ENCODE measurements at regions not wholly inside any gene's neighbourhood (a gene's known extent, or its start where the extent isn't known, plus 50 kb on each side); places are given as distances from the start of the nearest gene placed in this dataset.
A peak's percentile ranks its signal among the peaks of the same experiment; 100 is the strongest.
"Not testable (repeated sequence)": the region's sequence is repeated elsewhere in the genome, so short reads cannot be mapped to it uniquely, and the experiment has no call there.

- DNase-seq (ENCODE audit: low read depth in 2 of 3, low spot score in 2 of 3): peak in 1 of 3 donors; percentile 23
These were observed 357.8 kb downstream of the TMEM167A start for GRCh38 chr5:82719368-82719767.

DNA sequence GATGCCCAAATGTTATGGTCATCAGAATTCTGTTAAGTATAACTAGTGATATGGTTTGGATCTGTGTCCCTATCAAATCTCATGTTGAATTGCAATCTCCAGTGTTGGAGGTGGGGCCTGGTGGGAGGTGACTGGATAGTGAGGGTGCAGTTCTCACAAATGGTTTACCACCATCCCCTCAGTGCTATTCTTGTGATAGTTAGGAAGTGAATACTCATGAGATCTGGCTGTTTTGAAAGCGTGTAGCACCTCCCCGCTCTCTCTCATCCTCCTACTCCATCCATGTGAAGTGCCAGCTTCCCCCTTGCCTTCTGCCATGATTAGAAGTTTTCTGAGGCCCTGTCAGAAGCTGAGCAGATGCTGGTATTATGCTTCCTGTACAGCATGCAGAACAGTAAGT lies 359.5 kb downstream of the TMEM167A start:
- no peak for DNase-seq (ENCODE audit: low read depth in 2 of 3, low spot score in 2 of 3)

DNA sequence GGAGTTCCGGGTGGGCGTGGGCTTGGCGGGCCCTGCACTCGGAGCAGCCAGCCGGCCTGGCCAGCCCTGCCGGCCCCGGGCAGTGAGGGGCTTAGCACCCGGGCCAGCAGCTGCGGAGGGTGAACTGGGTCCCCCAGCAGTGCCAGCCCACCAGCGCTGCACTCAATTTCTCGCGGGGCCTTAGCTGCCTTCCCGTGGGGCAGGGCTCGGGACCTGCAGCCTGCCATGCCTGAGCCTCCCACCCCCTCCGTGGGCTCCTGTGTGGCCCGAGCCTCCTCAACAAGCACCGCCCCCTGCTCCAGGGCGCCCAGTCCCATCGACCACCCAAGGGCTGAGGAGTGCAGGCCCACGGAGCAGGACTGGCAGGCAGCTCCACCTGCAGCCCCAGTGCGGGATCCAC lies 362.5 kb downstream of the TMEM167A start:
- not testable (repeated sequence) for DNase-seq (ENCODE audit: low read depth in 2 of 3, low spot score in 2 of 3)

DNA sequence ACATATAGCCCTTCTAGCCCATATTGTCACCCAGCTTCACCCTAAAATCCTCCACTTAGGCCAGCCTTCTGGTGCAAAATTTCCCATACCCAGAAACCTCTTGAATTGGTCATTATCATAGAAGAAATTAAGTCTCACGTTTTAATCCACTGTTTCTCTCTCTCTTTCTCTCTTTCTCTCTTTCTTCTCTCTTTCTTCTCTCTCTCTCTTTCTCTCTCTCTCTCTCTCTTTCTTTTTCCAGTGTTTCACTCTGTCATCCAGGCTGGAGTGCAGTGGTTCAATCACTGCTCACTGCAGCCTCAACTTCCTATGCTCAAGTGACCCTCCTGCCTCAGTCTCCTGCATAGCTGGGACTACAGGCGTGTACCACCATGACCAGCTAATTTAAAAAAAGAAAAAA lies 363.4 kb downstream of the TMEM167A start:
- no peak for DNase-seq (ENCODE audit: low read depth in 2 of 3, low spot score in 2 of 3)

- no peak for DNase-seq (ENCODE audit: low read depth in 2 of 3, low spot score in 2 of 3)
These were observed 369.5 kb downstream of the TMEM167A start for GRCh38 chr5:82707741-82708140.

DNA sequence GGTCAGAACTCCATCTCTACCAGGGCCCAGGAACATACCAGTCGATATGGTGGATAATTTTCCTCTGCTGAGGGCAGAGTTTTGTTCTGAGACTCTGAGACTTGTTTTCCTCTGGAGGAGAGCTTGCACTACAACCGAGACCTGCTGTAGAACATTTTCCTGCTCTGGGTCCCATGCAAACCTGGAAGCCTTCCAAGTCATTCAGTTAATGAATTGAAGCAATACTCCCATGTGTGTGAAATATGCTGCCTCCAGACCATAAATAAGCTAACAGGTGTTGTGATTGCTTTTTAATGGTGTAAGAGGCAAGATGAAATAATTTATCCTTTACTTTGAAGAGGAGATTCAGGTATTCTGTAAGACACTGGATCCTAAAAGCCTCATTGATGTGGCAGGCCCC lies 372.8 kb downstream of the TMEM167A start:
- DNase-seq (ENCODE audit: low read depth in 2 of 3, low spot score in 2 of 3): no peak

GRCh38 chr5:82702046-82702445 lies 375.1 kb downstream of the TMEM167A start:
- DNase-seq (ENCODE audit: low read depth in 2 of 3, low spot score in 2 of 3): no peak

DNA sequence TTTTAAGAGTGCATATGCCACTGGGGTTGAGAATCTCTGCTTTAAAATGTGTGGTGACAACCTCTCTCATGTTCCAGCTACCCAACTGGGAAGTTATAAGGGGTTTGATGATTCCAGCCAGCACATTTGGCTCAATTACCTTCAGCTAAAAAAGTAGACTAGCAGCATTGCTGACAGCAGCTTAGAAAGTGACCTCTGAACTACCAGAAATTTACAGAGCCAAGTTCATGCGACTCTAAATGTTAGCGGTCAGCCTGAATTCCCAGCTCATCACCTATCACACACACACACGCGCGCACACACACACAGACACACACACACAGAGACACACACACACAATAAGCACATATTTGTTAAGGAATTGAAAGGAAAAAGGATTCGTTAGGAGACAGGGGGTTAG lies 377.5 kb downstream of the TMEM167A start:
- no peak for DNase-seq (ENCODE audit: low read depth in 2 of 3, low spot score in 2 of 3)

GRCh38 chr5:82698026-82698425 lies 379.2 kb downstream of the TMEM167A start:
- no peak for DNase-seq (ENCODE audit: low read depth in 2 of 3, low spot score in 2 of 3)

GRCh38 chr5:82694711-82695285 lies 382.4 kb downstream of the TMEM167A start:
- no peak for DNase-seq (ENCODE audit: low read depth in 2 of 3, low spot score in 2 of 3)

GRCh38 chr5:82692826-82693225 lies 384.4 kb downstream of the TMEM167A start:
- no peak for DNase-seq (ENCODE audit: low read depth in 2 of 3, low spot score in 2 of 3)

DNA sequence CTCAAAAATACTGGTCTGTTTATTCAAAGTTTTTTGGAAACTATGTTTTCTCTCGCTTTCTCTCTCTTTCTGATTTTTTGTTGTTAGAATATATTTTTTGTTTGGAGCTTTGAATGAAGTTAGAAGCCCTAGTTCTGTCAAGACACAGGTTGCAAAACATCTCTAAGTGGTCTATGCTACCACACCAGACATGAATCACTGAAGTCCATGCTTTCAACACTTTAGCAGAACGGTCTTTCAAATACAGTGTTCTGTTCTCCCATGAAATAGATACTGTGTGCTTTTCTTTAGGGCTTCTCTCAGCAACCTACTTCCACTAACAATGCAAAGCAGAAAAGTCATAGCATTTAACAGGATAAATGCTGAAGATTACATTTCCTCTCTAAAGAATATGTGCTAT lies 392.5 kb downstream of the TMEM167A start:
- DNase-seq (ENCODE audit: low read depth in 2 of 3, low spot score in 2 of 3): no peak

DNA sequence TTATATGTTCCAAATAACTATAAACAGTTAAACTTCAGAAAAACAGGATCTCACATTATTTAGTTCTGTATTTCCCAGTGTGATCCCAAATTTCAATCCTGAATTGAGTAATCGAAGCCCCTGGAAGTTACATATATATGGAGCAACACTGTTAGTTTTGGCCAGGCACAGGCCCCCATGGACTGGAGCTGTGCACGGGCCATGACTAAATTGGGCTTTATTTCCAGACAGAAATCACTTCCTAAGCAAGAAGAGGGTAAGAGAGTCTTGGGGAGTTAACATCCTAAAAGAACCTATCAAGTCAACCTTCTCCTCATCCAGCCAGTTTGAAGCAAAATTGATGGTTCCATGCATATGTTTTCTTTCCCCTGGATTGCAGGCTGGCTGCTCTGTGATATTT lies 393.0 kb downstream of the TMEM167A start:
- no peak for DNase-seq (ENCODE audit: low read depth in 2 of 3, low spot score in 2 of 3)

GRCh38 chr5:82679660-82680059 lies 397.5 kb downstream of the TMEM167A start:
- DNase-seq (ENCODE audit: low read depth in 2 of 3, low spot score in 2 of 3): no peak

DNA sequence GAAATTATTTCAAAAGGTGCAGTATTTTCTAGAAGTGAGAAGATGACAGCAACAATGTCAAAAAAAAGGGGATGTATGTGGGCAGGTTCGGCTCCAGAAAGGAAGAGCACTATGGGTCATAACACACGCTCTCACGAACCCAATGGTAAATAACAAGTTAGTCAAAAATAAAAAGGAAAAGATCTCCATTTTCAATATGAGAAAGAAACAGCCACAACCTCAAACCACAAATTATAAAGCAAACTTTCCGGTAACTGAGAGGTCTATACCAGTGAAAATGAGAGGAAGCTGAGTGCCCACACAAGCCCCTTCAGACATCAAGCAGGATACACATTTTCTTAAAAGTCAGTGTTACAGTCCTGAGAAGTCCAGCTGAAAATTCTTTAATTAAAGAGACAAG lies 398.5 kb upstream of the RPS23 start:
- DNase-seq (ENCODE audit: low read depth in 2 of 3, low spot score in 2 of 3): peak in 2 of 3 donors; percentile 63 to 91

DNA sequence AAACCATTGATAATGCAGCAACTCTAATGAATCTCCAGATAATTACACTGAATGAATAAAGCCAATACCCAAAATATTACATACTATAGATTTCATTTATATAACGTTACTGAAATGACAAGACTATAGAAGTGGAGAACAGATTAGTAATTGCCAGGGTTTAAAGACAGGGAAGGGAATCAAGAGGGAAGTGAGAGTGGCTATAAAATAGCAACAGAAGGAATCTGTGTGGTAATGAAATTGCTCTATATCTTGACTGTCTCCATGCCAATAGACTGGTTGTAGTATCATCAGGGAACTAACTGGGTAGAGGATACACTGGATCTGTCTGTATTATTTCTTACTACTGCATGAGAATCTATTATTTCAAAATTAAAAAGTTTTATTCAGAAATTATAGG lies 396.5 kb upstream of the RPS23 start:
- no peak for DNase-seq (ENCODE audit: low read depth in 2 of 3, low spot score in 2 of 3)

DNA sequence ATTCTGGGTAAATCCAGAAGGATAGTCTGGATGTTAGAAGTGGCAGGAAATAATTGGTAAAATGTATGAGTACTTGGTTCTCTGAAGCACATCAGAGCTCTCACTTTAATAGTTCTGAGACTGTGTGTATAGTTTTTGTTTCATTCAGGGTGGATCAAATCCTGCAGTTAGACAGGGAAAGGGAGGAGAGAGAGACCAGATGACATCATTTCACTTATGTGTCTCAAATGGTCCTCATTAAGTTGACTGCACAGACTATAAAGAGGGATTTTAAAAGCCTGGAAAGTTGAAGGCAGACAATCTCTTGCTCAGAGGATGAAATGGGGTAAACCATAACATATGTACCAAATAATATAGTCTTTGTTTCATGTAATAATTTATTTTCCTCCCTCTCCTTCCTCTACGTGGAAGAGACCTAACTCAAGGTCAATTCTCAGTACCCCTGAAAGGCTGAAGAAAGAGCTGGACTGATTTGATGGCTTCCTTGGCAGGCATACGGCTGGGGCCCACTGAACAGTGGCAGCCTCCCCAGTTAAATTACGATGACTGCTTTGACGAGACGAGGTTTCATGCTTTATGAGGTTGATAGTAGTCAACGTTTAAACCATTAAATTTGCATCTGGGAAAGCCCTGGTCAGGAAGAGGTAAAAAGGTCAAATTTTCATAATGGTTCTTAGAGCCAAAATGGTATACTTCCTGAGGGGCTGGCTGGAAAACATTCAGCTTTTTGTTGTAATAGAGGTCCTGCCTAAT lies 395.1 kb upstream of the RPS23 start:
- no peak for DNase-seq (ENCODE audit: low read depth in 2 of 3, low spot score in 2 of 3)

GRCh38 chr5:82670692-82671091 lies 392.5 kb upstream of the RPS23 start:
- DNase-seq (ENCODE audit: low read depth in 2 of 3, low spot score in 2 of 3): no peak

- DNase-seq (ENCODE audit: low read depth in 2 of 3, low spot score in 2 of 3): no peak
These were observed 391.6 kb upstream of the RPS23 start for GRCh38 chr5:82669720-82670119.

GRCh38 chr5:82666312-82666711 lies 388.2 kb upstream of the RPS23 start:
- no peak for DNase-seq (ENCODE audit: low read depth in 2 of 3, low spot score in 2 of 3)

DNA sequence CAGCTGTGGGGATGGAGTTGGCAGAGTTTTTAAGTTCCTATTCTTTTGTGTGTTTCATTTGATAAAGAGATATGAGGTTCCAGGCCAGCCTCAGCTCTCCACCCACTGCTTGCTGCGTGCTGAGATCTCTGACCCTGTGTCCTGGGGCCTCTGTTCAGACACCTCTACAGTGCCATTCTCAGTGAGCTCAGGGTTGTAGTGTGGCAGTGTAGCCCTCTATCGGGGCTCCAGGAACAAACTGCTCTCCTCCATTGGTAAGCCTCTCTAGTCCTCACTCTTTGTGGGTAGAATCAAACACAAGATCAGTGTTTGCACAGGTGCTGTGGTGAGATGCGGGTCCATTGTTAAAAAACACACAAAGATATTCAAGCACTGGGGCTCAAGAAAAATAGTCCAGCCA lies 386.6 kb upstream of the RPS23 start:
- peak in 1 of 3 donors; percentile 6 for DNase-seq (ENCODE audit: low read depth in 2 of 3, low spot score in 2 of 3)

GRCh38 chr5:82663225-82663624 lies 385.1 kb upstream of the RPS23 start:
- DNase-seq (ENCODE audit: low read depth in 2 of 3, low spot score in 2 of 3): no peak

GRCh38 chr5:82662340-82662739 lies 384.2 kb upstream of the RPS23 start:
- no peak for DNase-seq (ENCODE audit: low read depth in 2 of 3, low spot score in 2 of 3)
